H1 (cell line): ENCODE measurements at regions not wholly inside any gene's neighbourhood (a gene's known extent, or its start where the extent isn't known, plus 50 kb on each side); places are given as distances from the start of the nearest gene placed in this dataset.

Source experiments
- CTCF ChIA-PET: fragments of 300-600 bp; sonication (Branson Sonifier 250); formaldehyde crosslinking; loops from one replicate; lab custom pipeline; 2021; ENCODE audit not compliant: partially characterized antibody; lab: Charles Lee
- POLR2A ChIA-PET: fragments of 300-600 bp; sonication (Branson Sonifier 250); formaldehyde crosslinking; loops from one replicate; lab custom pipeline; 2021; ENCODE audit warnings: inconsistent platforms; ENCODE audit not compliant: partially characterized antibody; lab: Charles Lee
- DNase-seq, 2 experiments: peaks; one replicate each; pipeline versions ENCODE4 v3.0.0 to v3.0.0-alpha.2; 2010 to 2022; ENCODE audit warnings: low spot score in 2 of 2, low read depth in 1 of 2, mixed read lengths in 1 of 2
- FAIRE-seq: peaks from 2 replicates; lab custom pipeline; 2011; peaks lifted over from hg19 to GRCh38; lab: Jason Lieb, UNC
- H2AFZ ChIP-seq: 2 replicates; pipeline ENCODE4 v1.8.1; 2012; ENCODE audit warnings: low read length, inconsistent platforms
- H2AK5ac ChIP-seq: 2 replicates; pipeline ENCODE4 v1.6.1; 2013; ENCODE audit warnings: low read depth, low read length
- H2BK120ac ChIP-seq: replicated peaks from 2 replicates; pipeline ENCODE3; 2013; ENCODE audit warnings: low read depth, low read length, inconsistent platforms
- H2BK12ac ChIP-seq: 2 replicates; pipeline ENCODE4 v1.6.1; 2013; ENCODE audit warnings: low read depth, low read length
- H2BK15ac ChIP-seq: 2 replicates; pipeline ENCODE4 v1.6.1; 2013; ENCODE audit warnings: low read length
- H2BK20ac ChIP-seq: 2 replicates; pipeline ENCODE4 v1.6.1; 2013; ENCODE audit warnings: low read length
- H2BK5ac ChIP-seq: 2 replicates; pipeline ENCODE4 v1.6.1; 2013; ENCODE audit warnings: low read depth, low read length
- H3K14ac ChIP-seq: 2 replicates; pipeline ENCODE4 v1.6.1; 2013; ENCODE audit warnings: inconsistent platforms; ENCODE audit not compliant: insufficient read length
- H3K18ac ChIP-seq: 2 replicates; pipeline ENCODE4 v1.6.1; 2013; ENCODE audit warnings: low read length; ENCODE audit errors: extremely low read depth
- H3K23ac ChIP-seq: 2 replicates; pipeline ENCODE4 v1.6.1; 2013; ENCODE audit warnings: inconsistent platforms; ENCODE audit not compliant: insufficient read length
- H3K23me2 ChIP-seq: 2 replicates; pipeline ENCODE4 v1.6.1; 2013; ENCODE audit warnings: low read depth, low read length
- H3K27ac ChIP-seq: 2 replicates; pipeline ENCODE4 v1.6.1; 2011; ENCODE audit warnings: low read depth, low read length, inconsistent platforms
- H3K27me3 ChIP-seq, 4 experiments: replicated peaks in 1 of 4; 1 replicate in 1 of 4; 2 replicates in 3 of 4; pipeline versions ENCODE4 v1.6.1 to v1.8.1; 2011 to 2013; ENCODE audit warnings: low read length in 3 of 4, mild to moderate bottlenecking in 3 of 4, inconsistent platforms in 2 of 4, mixed read lengths in 2 of 4, moderate library complexity in 1 of 4; ENCODE audit not compliant: control insufficient read depth in 3 of 4, insufficient read depth in 3 of 4; ENCODE audit errors: extremely low read depth in 1 of 4
- H3K36me3 ChIP-seq, 4 experiments: 2 replicates each; pipeline versions ENCODE4 v1.6.1 to v1.8.1; 2011 to 2013; ENCODE audit warnings: mild to moderate bottlenecking in 4 of 4, low read length in 3 of 4, moderate library complexity in 2 of 4, control low read depth in 1 of 4, inconsistent platforms in 1 of 4; ENCODE audit not compliant: insufficient read depth in 4 of 4, control insufficient read depth in 2 of 4
- H3K4ac ChIP-seq: replicated peaks from 2 replicates; pipeline ENCODE3; 2013; ENCODE audit warnings: low read length, low read depth, mixed read lengths, inconsistent platforms; ENCODE audit not compliant: insufficient read length
- H3K4me1 ChIP-seq, 4 experiments: replicated peaks in 1 of 4; 1 replicate in 1 of 4; 2 replicates in 3 of 4; pipeline versions ENCODE4 v1.6.1 to v1.8.1; 2011 to 2013; ENCODE audit warnings: low read length in 3 of 4, inconsistent platforms in 2 of 4, mixed read lengths in 1 of 4; ENCODE audit not compliant: insufficient read depth in 4 of 4, control insufficient read depth in 3 of 4
- H3K4me2 ChIP-seq, 2 experiments: 2 replicates each; pipeline versions ENCODE4 v1.6.1 to v1.8.1; 2011 to 2013; ENCODE audit warnings: low read depth in 2 of 2, low read length in 2 of 2, control low read depth in 1 of 2, inconsistent platforms in 1 of 2, mild to moderate bottlenecking in 1 of 2; ENCODE audit not compliant: insufficient read depth in 1 of 2
- H3K4me3 ChIP-seq, 4 experiments: fragments of 200-600, 300-600 bp in 1 of 4; sonication (generic), shearing (Covaris generic), sonication (Bioruptor Twin) in 1 of 4; 2 replicates each; pipeline versions ENCODE4 v1.5.1 to v1.8.1; 2011 to 2016; ENCODE audit warnings: low read length in 4 of 4, low read depth in 3 of 4, control low read depth in 2 of 4, inconsistent platforms in 2 of 4, mild to moderate bottlenecking in 2 of 4, mixed read lengths in 1 of 4, moderate library complexity in 1 of 4; ENCODE audit not compliant: insufficient read depth in 2 of 4; ENCODE audit errors: extremely low read depth in 1 of 4
- H3K56ac ChIP-seq: replicated peaks from 2 replicates; pipeline ENCODE3; 2013; ENCODE audit warnings: low read depth, mild to moderate bottlenecking, mixed read lengths, low read length, inconsistent platforms; ENCODE audit not compliant: insufficient read length
- H3K79me1 ChIP-seq: 2 replicates; pipeline ENCODE4 v1.6.1; 2013; ENCODE audit warnings: low read depth, low read length, control low read depth
- H3K79me2 ChIP-seq, 2 experiments: 2 replicates each; pipeline versions ENCODE4 v1.6.1 to v1.8.1; 2012 to 2013; ENCODE audit warnings: low read length in 2 of 2, mild to moderate bottlenecking in 2 of 2, inconsistent platforms in 1 of 2; ENCODE audit not compliant: insufficient read depth in 2 of 2, control insufficient read depth in 1 of 2
- H3K9ac ChIP-seq, 4 experiments: replicated peaks in 1 of 4; 1 replicate in 1 of 4; 2 replicates in 3 of 4; pipeline versions ENCODE4 v1.6.1 to v1.8.1; 2011 to 2013; ENCODE audit warnings: low read depth in 3 of 4, low read length in 3 of 4, control low read depth in 2 of 4, mild to moderate bottlenecking in 2 of 4, moderate library complexity in 2 of 4, inconsistent platforms in 1 of 4; ENCODE audit errors: extremely low read depth in 1 of 4
- H3K9me3 ChIP-seq, 2 experiments: 2 replicates each; pipeline versions ENCODE4 v1.6.1 to v1.8.1; 2012 to 2013; ENCODE audit warnings: mild to moderate bottlenecking in 2 of 2, moderate library complexity in 2 of 2, control low read depth in 1 of 2, inconsistent platforms in 1 of 2, low read depth in 1 of 2, low read length in 1 of 2, mixed read lengths in 1 of 2; ENCODE audit not compliant: insufficient read depth in 2 of 2
- H4K20me1 ChIP-seq, 2 experiments: replicated peaks in 1 of 2; 2 replicates each; pipeline versions ENCODE3 to v1.8.1; 2011 to 2013; ENCODE audit warnings: inconsistent platforms in 2 of 2, low read length in 2 of 2, mild to moderate bottlenecking in 1 of 2; ENCODE audit not compliant: insufficient read depth in 2 of 2, control insufficient read depth in 1 of 2
- H4K5ac ChIP-seq: 2 replicates; pipeline ENCODE4 v1.6.1; 2013; ENCODE audit warnings: low read length, low read depth, mixed read lengths, inconsistent platforms; ENCODE audit not compliant: insufficient read length
- H4K8ac ChIP-seq: 2 replicates; pipeline ENCODE4 v1.8.0; 2013; ENCODE audit warnings: mild to moderate bottlenecking, moderate library complexity, low read length, inconsistent platforms; ENCODE audit not compliant: insufficient read depth; ENCODE audit errors: extremely low read depth
- H4K91ac ChIP-seq: replicated peaks from 2 replicates; pipeline ENCODE3; 2013; ENCODE audit warnings: low read length, mixed read lengths, inconsistent platforms; ENCODE audit not compliant: insufficient read length
- BACH1 ChIP-seq: IDR thresholded peaks from 2 replicates; pipeline ENCODE4 v1.6.1; 2012; ENCODE audit warnings: low read length, improper control_type of control experiment
- BCL11A ChIP-seq, 2 experiments: IDR thresholded peaks; one replicate each; pipeline ENCODE4 v1.6.1; 2011; ENCODE audit warnings: low read depth in 2 of 2, low read length in 2 of 2, mild to moderate bottlenecking in 2 of 2
- CEBPB ChIP-seq: IDR thresholded peaks from 2 replicates; pipeline ENCODE4 v1.6.1; 2012; ENCODE audit warnings: low read depth, low read length
- CHD1 ChIP-seq: IDR thresholded peaks from 2 replicates; pipeline ENCODE4 v1.6.1; 2012; ENCODE audit warnings: low read depth, low read length, improper control_type of control experiment
- CTCF ChIP-seq, 3 experiments: IDR thresholded peaks; 1 replicate in 2 of 3; 2 replicates in 1 of 3; pipeline versions ENCODE4 v1.5.1 to v1.6.1; 2011; ENCODE audit warnings: low read length in 3 of 3, mild to moderate bottlenecking in 3 of 3, inconsistent platforms in 2 of 3, low read depth in 1 of 3, moderate library complexity in 1 of 3; ENCODE audit not compliant: insufficient read depth in 1 of 3; ENCODE audit errors: control extremely low read depth in 1 of 3
- GTF2F1 ChIP-seq: IDR thresholded peaks from 2 replicates; pipeline ENCODE4 v1.6.1; 2012; ENCODE audit warnings: low read depth, low read length, improper control_type of control experiment, borderline replicate concordance
- HDAC6 ChIP-seq: IDR thresholded peaks from one replicate; pipeline ENCODE4 v1.7.1; 2012; ENCODE audit warnings: low read depth, mild to moderate bottlenecking, inconsistent platforms, low read length, moderate library complexity
- MAFK ChIP-seq: IDR thresholded peaks from 2 replicates; pipeline ENCODE4 v1.6.1; 2012; ENCODE audit warnings: low read depth, mild to moderate bottlenecking, improper control_type of control experiment, low read length
- NRF1 ChIP-seq: IDR thresholded peaks from 2 replicates; pipeline ENCODE4 v1.6.1; 2011; ENCODE audit warnings: mild to moderate bottlenecking, low read depth, low read length, improper control_type of control experiment
- SIN3A ChIP-seq, 2 experiments: IDR thresholded peaks in 1 of 2; conservative IDR thresholded peaks in 1 of 2; 2 replicates each; pipeline ENCODE4 v1.6.1; 2011 to 2012; ENCODE audit warnings: low read length in 2 of 2, improper control_type of control experiment in 1 of 2, low read depth in 1 of 2, mild to moderate bottlenecking in 1 of 2
- SP4 ChIP-seq: IDR thresholded peaks from 2 replicates; pipeline ENCODE4 v1.6.1; 2012; ENCODE audit warnings: low read length, inconsistent platforms
- TBP ChIP-seq: IDR thresholded peaks from 2 replicates; pipeline ENCODE4 v1.6.1; 2011; ENCODE audit warnings: low read depth, low read length, improper control_type of control experiment
- WGBS, 2 experiments: shearing (Covaris generic) in 1 of 2; methylation state at CpG; one replicate each; pipeline versions ENCODE4 v1.1.6 to v1.1.7; 2013 to 2015; ENCODE audit warnings: low lambda C conversion rate in 2 of 2, mixed read lengths in 2 of 2, inconsistent platforms in 1 of 2, low coverage in 1 of 2, missing lambda C conversion rate in 1 of 2; ENCODE audit not compliant: insufficient replicate concordance in 2 of 2, insufficient coverage in 1 of 2, insufficient read length in 1 of 2; ENCODE audit errors: extremely low coverage in 1 of 2, missing lambda C conversion rate in 1 of 2; 5-methylcytosine and 5-hydroxymethylcytosine counted together

- Histone ChIP-seq H3K36me3 (no peaks in the 10 kb centered on the region), H3K23me2 (peaks cover 4% of the 10 kb centered on the region; the same call in 1 of the 2 replicates), H2BK20ac (no peak overlapping the region), H3K4me2 (no peak overlapping the region), H2BK15ac (0 out of 2 replicates have a peak overlapping the region, but pooled peaks have one; percentile 53), H4K8ac (no peak overlapping the region), H3K9me3 (no peaks in the 10 kb centered on the region), H3K9ac (no peak overlapping the region), H2AFZ (no peak overlapping the region), H3K79me1 (no peaks in the 10 kb centered on the region), H3K27ac (no peak overlapping the region; the same call in 1 of the 2 replicates), H2BK120ac (no peak overlapping the region), H3K79me2 (no peaks in the 10 kb centered on the region), H3K4ac (no peak overlapping the region), H3K4me1 (peaks cover 0 to 6% (median 3%) of the 10 kb centered on the region in 4 experiments; a peak in 3 of 7 replicates), H4K20me1 (no peaks in the 10 kb centered on the region), H2AK5ac (no peak overlapping the region), H4K5ac (no peak overlapping the region), H2BK5ac (no peak overlapping the region), H3K27me3 (0 out of 7 replicates have a peak, but pooled peaks cover 0 to 2% (median 0%) of the 10 kb centered on the region in 4 experiments), H3K56ac (no peak overlapping the region), H3K23ac (no peak overlapping the region), H2BK12ac (no peak overlapping the region), H3K14ac (no peak overlapping the region), H4K91ac (no peak overlapping the region), H3K18ac (no peak overlapping the region), H3K4me3 (no peak overlapping the region)
- WGBS, 2 experiments: 81% methylated on average over 7 of the region's 7 CpGs; no CpG with 5 or more reads in 1 of the 2 experiments
- FAIRE-seq (no peak), DNase-seq (no peak)
- ChIA-PET POLR2A (interaction anchor here (1.2 kb wide), 1 partner anchor 10 kb away, joined by 3 read pairs; no protein-coding TSS in a partner anchor), CTCF (interaction anchor here (0.6 to 1.2 kb wide), 2 partner anchors 13 to 836 kb away, joined by 3 to 4 read pairs; no protein-coding TSS in a partner anchor)
- TF ChIP-seq MAFK (no peak), TBP (no peak), CEBPB (no peak), CHD1 (no peak), NRF1 (no peak), BCL11A (IDR thresholded peaks at IDR 0.05; ENCODE audit: low read depth in 2 of 2, low read length in 2 of 2) (no peak), CTCF (IDR thresholded peaks at IDR 0.05; ENCODE audit: control extremely low read depth in 1 of 3, insufficient read depth in 1 of 3, low read depth in 1 of 3, low read length in 3 of 3) (no peak), SP4 (no peak), HDAC6 (no peak), BACH1 (no peak), GTF2F1 (no peak), SIN3A (conservative IDR thresholded peaks at IDR 0.05 in 1 of 2, IDR thresholded peaks at IDR 0.05 in 1 of 2; ENCODE audit: low read depth in 1 of 2, low read length in 2 of 2) (no peak)
Observed at GRCh38 chr22:48210812-48211211, 1448.4 kb downstream of the TBC1D22A start.
